Gastrocnemius medialis (tissue), 4 donors: ENCODE measurements at regions not wholly inside any gene's neighbourhood (a gene's known extent, or its start where the extent isn't known, plus 50 kb on each side); places are given as distances from the start of the nearest gene placed in this dataset.

Source experiments
- ATAC-seq, 2 donors: fragments of 150-250 bp; one replicate each; pipeline ENCODE4 v1.9.1; 2016
- DNase-seq, 2 donors: peaks; one replicate each; pipeline ENCODE4 v3.0.0-alpha.2; 2019
- H3K27ac ChIP-seq, 4 donors: fragments of 200-600 bp; sonication (generic); 1 replicate in 1 of 4; 2 replicates in 3 of 4; pipeline ENCODE4 v1.5.1; 2016 to 2018; ENCODE audit warnings: mild to moderate bottlenecking in 2 of 4, moderate library complexity in 1 of 4
- H3K27me3 ChIP-seq, 3 donors: fragments of 200-600 bp; sonication (generic) in 2 of 3; 1 replicate in 1 of 3; 2 replicates in 2 of 3; pipeline versions ENCODE4 v1.5.1 to v1.6.0; 2016 to 2019; ENCODE audit warnings: mild to moderate bottlenecking in 1 of 3, moderate library complexity in 1 of 3
- H3K36me3 ChIP-seq, 2 donors: fragments of 200-600 bp; sonication (generic) in 1 of 2; one replicate each; pipeline ENCODE4 v1.5.1; 2017 to 2018
- H3K4me1 ChIP-seq, 2 donors: fragments of 200-600 bp; sonication (generic) in 1 of 2; one replicate each; pipeline ENCODE4 v1.5.1; 2016 to 2017; ENCODE audit warnings: mild to moderate bottlenecking in 2 of 2
- H3K4me3 ChIP-seq, 4 donors: fragments of 200-600 bp; sonication (generic) in 3 of 4; 1 replicate in 1 of 4; 2 replicates in 3 of 4; pipeline ENCODE4 v1.5.1; 2016 to 2019; ENCODE audit warnings: mild to moderate bottlenecking in 2 of 4
- H3K9me3 ChIP-seq, 3 donors: fragments of 200-600 bp; sonication (generic) in 2 of 3; 1 replicate in 1 of 3; 2 replicates in 2 of 3; pipeline ENCODE4 v1.5.1; 2016 to 2019
- CTCF ChIP-seq, 5 experiments: fragments of 450-650 bp in 3 of 5; fragments of 200-600 bp in 2 of 5; sonication (generic) in 2 of 5; IDR thresholded peaks in 4 of 5; conservative IDR thresholded peaks in 1 of 5; 1 replicate in 4 of 5; 2 replicates in 1 of 5; pipeline ENCODE4 v1.5.1; 2016 to 2019; ENCODE audit warnings: antibody characterized with exemption in 5 of 5, mild to moderate bottlenecking in 3 of 5, moderate library complexity in 3 of 5
- POLR2A ChIP-seq, 2 donors: fragments of 450-650 bp; IDR thresholded peaks; one replicate each; pipeline ENCODE4 v1.6.1; 2017; ENCODE audit warnings: antibody characterized with exemption in 2 of 2, mild to moderate bottlenecking in 2 of 2, moderate library complexity in 2 of 2
- in situ Hi-C, 4 donors: fragments of 200-750 bp; cut with MboI; loops; one replicate each; pipeline versions ENCODE4 v1.15.0 to v1.8.0; 2017; ENCODE audit warnings: low sequenced_read_pairs in 4 of 4
- intact Hi-C: fragments of 100-400 bp; cut with DNase I; formaldehyde crosslinking; loops from one replicate; pipeline ENCODE4 v1.15.1; 2023; ENCODE audit warnings: low total_unique reads

- intact Hi-C loops (no loop called here), in situ Hi-C loops (no loop called here)
- DNase-seq (no peak), ATAC-seq (no peak)
- H3K27me3 ChIP-seq = no peaks in the 10 kb centered on the region
- no peaks in the 10 kb centered on the region for H3K36me3 ChIP-seq
- TF ChIP-seq CTCF (IDR thresholded peaks at IDR 0.05 in 4 of 5, conservative IDR thresholded peaks at IDR 0.05 in 1 of 5) = no peak
- no peak for TF ChIP-seq POLR2A (IDR thresholded peaks at IDR 0.05)
- H3K4me1 ChIP-seq = no peaks in the 10 kb centered on the region
- no peak overlapping the region for H3K27ac ChIP-seq
- H3K9me3 ChIP-seq = no peaks in the 10 kb centered on the region
- no peak overlapping the region for H3K4me3 ChIP-seq
These were observed 188.6 kb downstream of the C1orf94 start for GRCh38 chr1:34365295-34365694.

GRCh38 chr1:34366875-34367624, 190.3 kb downstream of the C1orf94 start:
- DNase-seq = no peak
- intact Hi-C loops = no loop called here

GRCh38 chr1:34367954-34368353, 191.2 kb downstream of the C1orf94 start:
- DNase-seq = no peak
- Histone ChIP-seq H3K27me3 (no peaks in the 10 kb centered on the region), H3K4me1 (no peaks in the 10 kb centered on the region), H3K9me3 (no peaks in the 10 kb centered on the region), H3K27ac (no peak overlapping the region), H3K4me3 (no peak overlapping the region), H3K36me3 (no peaks in the 10 kb centered on the region)
- TF ChIP-seq CTCF (IDR thresholded peaks at IDR 0.05 in 4 of 5, conservative IDR thresholded peaks at IDR 0.05 in 1 of 5) = no peak
- TF ChIP-seq POLR2A (IDR thresholded peaks at IDR 0.05) = no peak
- ATAC-seq = no peak
- intact Hi-C loops = no loop called here
- in situ Hi-C loops = no loop called here

More at GRCh38 chr1:34366875-34367624, 190.3 kb downstream of the C1orf94 start:
- Histone ChIP-seq H3K27me3 (no peaks in the 10 kb centered on the region), H3K27ac (no peak overlapping the region), H3K36me3 (no peaks in the 10 kb centered on the region), H3K4me3 (no peak overlapping the region), H3K4me1 (no peaks in the 10 kb centered on the region), H3K9me3 (no peaks in the 10 kb centered on the region)
- no peak for TF ChIP-seq POLR2A (IDR thresholded peaks at IDR 0.05)
- TF ChIP-seq CTCF (IDR thresholded peaks at IDR 0.05 in 4 of 5, conservative IDR thresholded peaks at IDR 0.05 in 1 of 5) = no peak
- ATAC-seq = no peak
- in situ Hi-C loops = no loop called here

GRCh38 chr1:34369701-34370455, 193.2 kb downstream of the C1orf94 start:
- DNase-seq = no peak
- H3K9me3 ChIP-seq = no peaks in the 10 kb centered on the region
- H3K4me1 ChIP-seq = no peaks in the 10 kb centered on the region
- no peaks in the 10 kb centered on the region for H3K36me3 ChIP-seq
- H3K4me3 ChIP-seq = no peak overlapping the region
- in situ Hi-C loops (no loop called here), intact Hi-C loops (no loop called here)
- no peaks in the 10 kb centered on the region for H3K27me3 ChIP-seq
- H3K27ac ChIP-seq = no peak overlapping the region
- TF ChIP-seq POLR2A (IDR thresholded peaks at IDR 0.05) (no peak), CTCF (IDR thresholded peaks at IDR 0.05 in 4 of 5, conservative IDR thresholded peaks at IDR 0.05 in 1 of 5) (no peak)
- ATAC-seq = no peak
